ENCODE measurements at regions not wholly inside any gene's neighbourhood (a gene's known extent, or its start where the extent isn't known, plus 50 kb on each side); places are given as distances from the start of the nearest gene placed in this dataset.
A peak's percentile ranks its signal among the peaks of the same experiment; 100 is the strongest.

- Histone ChIP-seq H3K9me3 (ENCODE audit: control insufficient read depth in 3 of 3, low read length in 3 of 3) (no peaks in the 10 kb centered on the region), H3K4me3 (ENCODE audit: low read length in 3 of 3) (no peak overlapping the region), H3K27me3 (ENCODE audit: control insufficient read depth in 3 of 3, insufficient read depth in 3 of 3, low read length in 3 of 3) (no peaks in the 10 kb centered on the region), H3K4me1 (ENCODE audit: control insufficient read depth in 3 of 3, insufficient read depth in 3 of 3, low read length in 3 of 3) (no peaks in the 10 kb centered on the region), H3K27ac (ENCODE audit: low read depth, low read length) (no peak overlapping the region), H3K9ac (ENCODE audit: low read depth in 1 of 3, low read length in 3 of 3) (no peak overlapping the region), H3K36me3 (ENCODE audit: control insufficient read depth in 3 of 3, insufficient read depth in 3 of 3, low read length in 3 of 3) (no peaks in the 10 kb centered on the region)
These were observed 316.9 kb downstream of the MTRR start for GRCh38 chr5:8185852-8186251.

- no peaks in the 10 kb centered on the region for H3K9me3 ChIP-seq (ENCODE audit: control insufficient read depth in 3 of 3, low read length in 3 of 3)
- H3K36me3 ChIP-seq (ENCODE audit: control insufficient read depth in 3 of 3, insufficient read depth in 3 of 3, low read length in 3 of 3): no peaks in the 10 kb centered on the region
- H3K9ac ChIP-seq (ENCODE audit: low read depth in 1 of 3, low read length in 3 of 3): no peak overlapping the region
- H3K4me1 ChIP-seq (ENCODE audit: control insufficient read depth in 3 of 3, insufficient read depth in 3 of 3, low read length in 3 of 3): no peaks in the 10 kb centered on the region
- H3K27me3 ChIP-seq (ENCODE audit: control insufficient read depth in 3 of 3, insufficient read depth in 3 of 3, low read length in 3 of 3): no peaks in the 10 kb centered on the region
- no peak overlapping the region for H3K27ac ChIP-seq (ENCODE audit: low read depth, low read length)
- no peak overlapping the region for H3K4me3 ChIP-seq (ENCODE audit: low read length in 3 of 3)
These were observed 320.1 kb downstream of the MTRR start for GRCh38 chr5:8188874-8189565.

- Histone ChIP-seq H3K4me1 (ENCODE audit: control insufficient read depth in 3 of 3, insufficient read depth in 3 of 3, low read length in 3 of 3) (no peaks in the 10 kb centered on the region), H3K36me3 (ENCODE audit: control insufficient read depth in 3 of 3, insufficient read depth in 3 of 3, low read length in 3 of 3) (no peaks in the 10 kb centered on the region), H3K4me3 (ENCODE audit: low read length in 3 of 3) (no peak overlapping the region), H3K27me3 (ENCODE audit: control insufficient read depth in 3 of 3, insufficient read depth in 3 of 3, low read length in 3 of 3) (no peaks in the 10 kb centered on the region), H3K9ac (ENCODE audit: low read depth in 1 of 3, low read length in 3 of 3) (no peak overlapping the region), H3K9me3 (ENCODE audit: control insufficient read depth in 3 of 3, low read length in 3 of 3) (no peaks in the 10 kb centered on the region), H3K27ac (ENCODE audit: low read depth, low read length) (no peak overlapping the region)
These were observed 323.9 kb downstream of the MTRR start for GRCh38 chr5:8192840-8193239.

GRCh38 chr5:8196061-8196460 lies 327.1 kb downstream of the MTRR start:
- Histone ChIP-seq H3K27me3 (ENCODE audit: control insufficient read depth in 3 of 3, insufficient read depth in 3 of 3, low read length in 3 of 3) (no peaks in the 10 kb centered on the region), H3K9me3 (ENCODE audit: control insufficient read depth in 3 of 3, low read length in 3 of 3) (no peaks in the 10 kb centered on the region), H3K9ac (ENCODE audit: low read depth in 1 of 3, low read length in 3 of 3) (no peak overlapping the region), H3K27ac (ENCODE audit: low read depth, low read length) (no peak overlapping the region), H3K4me1 (ENCODE audit: control insufficient read depth in 3 of 3, insufficient read depth in 3 of 3, low read length in 3 of 3) (no peaks in the 10 kb centered on the region), H3K4me3 (ENCODE audit: low read length in 3 of 3) (no peak overlapping the region), H3K36me3 (ENCODE audit: control insufficient read depth in 3 of 3, insufficient read depth in 3 of 3, low read length in 3 of 3) (no peaks in the 10 kb centered on the region)

GRCh38 chr5:8208307-8208706 lies 339.4 kb downstream of the MTRR start:
- H3K4me3 ChIP-seq (ENCODE audit: low read length in 3 of 3): peak overlapping the region in 1 of 3 donors; percentile 13
- no peak overlapping the region for H3K27ac ChIP-seq (ENCODE audit: low read depth, low read length)
- no peaks in the 10 kb centered on the region for H3K4me1 ChIP-seq (ENCODE audit: control insufficient read depth in 3 of 3, insufficient read depth in 3 of 3, low read length in 3 of 3)
- no peaks in the 10 kb centered on the region for H3K27me3 ChIP-seq (ENCODE audit: control insufficient read depth in 3 of 3, insufficient read depth in 3 of 3, low read length in 3 of 3)
- H3K9me3 ChIP-seq (ENCODE audit: control insufficient read depth in 3 of 3, low read length in 3 of 3): peaks cover 0 to 3% (median 0%) of the 10 kb centered on the region in 3 donors
- H3K36me3 ChIP-seq (ENCODE audit: control insufficient read depth in 3 of 3, insufficient read depth in 3 of 3, low read length in 3 of 3): no peaks in the 10 kb centered on the region
- H3K9ac ChIP-seq (ENCODE audit: low read depth in 1 of 3, low read length in 3 of 3): no peak overlapping the region

- no peak overlapping the region for H3K4me3 ChIP-seq (ENCODE audit: low read length in 3 of 3)
These were observed 340.6 kb downstream of the MTRR start for GRCh38 chr5:8209500-8209899.

GRCh38 chr5:8213701-8214240 lies 344.8 kb downstream of the MTRR start:
- Histone ChIP-seq H3K27ac (ENCODE audit: low read depth, low read length) (no peak overlapping the region), H3K27me3 (ENCODE audit: control insufficient read depth in 3 of 3, insufficient read depth in 3 of 3, low read length in 3 of 3) (no peaks in the 10 kb centered on the region), H3K4me3 (ENCODE audit: low read length in 3 of 3) (no peak overlapping the region), H3K9ac (ENCODE audit: low read depth in 1 of 3, low read length in 3 of 3) (no peak overlapping the region), H3K9me3 (ENCODE audit: control insufficient read depth in 3 of 3, low read length in 3 of 3) (no peaks in the 10 kb centered on the region), H3K4me1 (ENCODE audit: control insufficient read depth in 3 of 3, insufficient read depth in 3 of 3, low read length in 3 of 3) (no peaks in the 10 kb centered on the region), H3K36me3 (ENCODE audit: control insufficient read depth in 3 of 3, insufficient read depth in 3 of 3, low read length in 3 of 3) (no peaks in the 10 kb centered on the region)

More at GRCh38 chr5:8209500-8209899, 340.6 kb downstream of the MTRR start:
- Histone ChIP-seq H3K9ac (ENCODE audit: low read depth in 1 of 3, low read length in 3 of 3) (no peak overlapping the region), H3K27ac (ENCODE audit: low read depth, low read length) (no peak overlapping the region), H3K9me3 (ENCODE audit: control insufficient read depth in 3 of 3, low read length in 3 of 3) (peaks cover 0 to 2% (median 0%) of the 10 kb centered on the region in 3 donors), H3K4me1 (ENCODE audit: control insufficient read depth in 3 of 3, insufficient read depth in 3 of 3, low read length in 3 of 3) (no peaks in the 10 kb centered on the region), H3K36me3 (ENCODE audit: control insufficient read depth in 3 of 3, insufficient read depth in 3 of 3, low read length in 3 of 3) (no peaks in the 10 kb centered on the region), H3K27me3 (ENCODE audit: control insufficient read depth in 3 of 3, insufficient read depth in 3 of 3, low read length in 3 of 3) (no peaks in the 10 kb centered on the region)

- Histone ChIP-seq H3K4me1 (ENCODE audit: control insufficient read depth in 3 of 3, insufficient read depth in 3 of 3, low read length in 3 of 3) (no peaks in the 10 kb centered on the region), H3K9ac (ENCODE audit: low read depth in 1 of 3, low read length in 3 of 3) (no peak overlapping the region), H3K4me3 (ENCODE audit: low read length in 3 of 3) (no peak overlapping the region), H3K27me3 (ENCODE audit: control insufficient read depth in 3 of 3, insufficient read depth in 3 of 3, low read length in 3 of 3) (no peaks in the 10 kb centered on the region), H3K27ac (ENCODE audit: low read depth, low read length) (no peak overlapping the region), H3K36me3 (ENCODE audit: control insufficient read depth in 3 of 3, insufficient read depth in 3 of 3, low read length in 3 of 3) (no peaks in the 10 kb centered on the region), H3K9me3 (ENCODE audit: control insufficient read depth in 3 of 3, low read length in 3 of 3) (no peaks in the 10 kb centered on the region)
These were observed 348.0 kb downstream of the MTRR start for GRCh38 chr5:8216921-8217320.

- H3K27me3 ChIP-seq (ENCODE audit: control insufficient read depth in 3 of 3, insufficient read depth in 3 of 3, low read length in 3 of 3): no peaks in the 10 kb centered on the region
- no peak overlapping the region for H3K4me3 ChIP-seq (ENCODE audit: low read length in 3 of 3)
- no peaks in the 10 kb centered on the region for H3K4me1 ChIP-seq (ENCODE audit: control insufficient read depth in 3 of 3, insufficient read depth in 3 of 3, low read length in 3 of 3)
- no peak overlapping the region for H3K27ac ChIP-seq (ENCODE audit: low read depth, low read length)
- H3K36me3 ChIP-seq (ENCODE audit: control insufficient read depth in 3 of 3, insufficient read depth in 3 of 3, low read length in 3 of 3): no peaks in the 10 kb centered on the region
- H3K9me3 ChIP-seq (ENCODE audit: control insufficient read depth in 3 of 3, low read length in 3 of 3): no peaks in the 10 kb centered on the region
- H3K9ac ChIP-seq (ENCODE audit: low read depth in 1 of 3, low read length in 3 of 3): no peak overlapping the region
These were observed 357.2 kb downstream of the MTRR start for GRCh38 chr5:8226148-8226547.

- H3K4me3 ChIP-seq (ENCODE audit: low read length in 3 of 3): no peak overlapping the region
- H3K27ac ChIP-seq (ENCODE audit: low read depth, low read length): no peak overlapping the region
- no peak overlapping the region for H3K9ac ChIP-seq (ENCODE audit: low read depth in 1 of 3, low read length in 3 of 3)
- no peaks in the 10 kb centered on the region for H3K36me3 ChIP-seq (ENCODE audit: control insufficient read depth in 3 of 3, insufficient read depth in 3 of 3, low read length in 3 of 3)
- no peaks in the 10 kb centered on the region for H3K9me3 ChIP-seq (ENCODE audit: control insufficient read depth in 3 of 3, low read length in 3 of 3)
- H3K4me1 ChIP-seq (ENCODE audit: control insufficient read depth in 3 of 3, insufficient read depth in 3 of 3, low read length in 3 of 3): no peaks in the 10 kb centered on the region
- H3K27me3 ChIP-seq (ENCODE audit: control insufficient read depth in 3 of 3, insufficient read depth in 3 of 3, low read length in 3 of 3): no peaks in the 10 kb centered on the region
These were observed 358.2 kb downstream of the MTRR start for GRCh38 chr5:8227112-8227511.

All from skeletal muscle tissue (tissue), 3 donors.